ENCODE measurements at regions not wholly inside any gene's neighbourhood (a gene's known extent, or its start where the extent isn't known, plus 50 kb on each side); places are given as distances from the start of the nearest gene placed in this dataset.
"Not testable (repeated sequence)": the region's sequence is repeated elsewhere in the genome, so short reads cannot be mapped to it uniquely, and the experiment has no call there.

- H3K9ac ChIP-seq (ENCODE audit: low read depth in 2 of 2, low read length in 2 of 2); H3K27me3 ChIP-seq; H3K27ac ChIP-seq; H3K9me3 ChIP-seq; DNase-seq; H3K36me3 ChIP-seq; H3K4me1 ChIP-seq; H3K4me3 ChIP-seq; intact Hi-C loops (cut with DNase I): not testable (repeated sequence)
Observed at GRCh38 chr16:31975826-31976419, 102.3 kb downstream of the ZNF267 start.

GRCh38 chr16:31978463-31978862 is 104.9 kb downstream of the ZNF267 start:
- H3K27ac ChIP-seq; H3K4me3 ChIP-seq; DNase-seq; intact Hi-C loops (cut with DNase I); H3K27me3 ChIP-seq; H3K9me3 ChIP-seq; H3K36me3 ChIP-seq; H3K4me1 ChIP-seq; H3K9ac ChIP-seq (ENCODE audit: low read depth in 2 of 2, low read length in 2 of 2): not testable (repeated sequence)

- H3K27me3 ChIP-seq; intact Hi-C loops (cut with DNase I); H3K36me3 ChIP-seq; H3K27ac ChIP-seq; DNase-seq; H3K9ac ChIP-seq (ENCODE audit: low read depth in 2 of 2, low read length in 2 of 2); H3K4me1 ChIP-seq; H3K4me3 ChIP-seq; H3K9me3 ChIP-seq: not testable (repeated sequence)
Observed at GRCh38 chr16:31981739-31982138, 108.1 kb downstream of the ZNF267 start.

- H3K36me3 ChIP-seq; H3K27ac ChIP-seq; H3K9ac ChIP-seq (ENCODE audit: low read depth in 2 of 2, low read length in 2 of 2); H3K4me1 ChIP-seq; intact Hi-C loops (cut with DNase I); H3K27me3 ChIP-seq; H3K9me3 ChIP-seq; DNase-seq; H3K4me3 ChIP-seq: not testable (repeated sequence)
Observed at GRCh38 chr16:31982986-31983385, 109.4 kb downstream of the ZNF267 start.

- DNase-seq; H3K9me3 ChIP-seq; H3K27me3 ChIP-seq; H3K27ac ChIP-seq; H3K36me3 ChIP-seq; intact Hi-C loops (cut with DNase I); H3K4me1 ChIP-seq; H3K4me3 ChIP-seq; H3K9ac ChIP-seq (ENCODE audit: low read depth in 2 of 2, low read length in 2 of 2): not testable (repeated sequence)
Observed at GRCh38 chr16:31983666-31984065, 110.1 kb downstream of the ZNF267 start.

GRCh38 chr16:31986895-31987294 is 113.3 kb downstream of the ZNF267 start:
- H3K4me1 ChIP-seq; H3K4me3 ChIP-seq; DNase-seq; H3K36me3 ChIP-seq; intact Hi-C loops (cut with DNase I); H3K27me3 ChIP-seq; H3K9ac ChIP-seq (ENCODE audit: low read depth in 2 of 2, low read length in 2 of 2); H3K9me3 ChIP-seq; H3K27ac ChIP-seq: not testable (repeated sequence)

- H3K4me3 ChIP-seq; H3K9ac ChIP-seq (ENCODE audit: low read depth in 2 of 2, low read length in 2 of 2); H3K4me1 ChIP-seq; intact Hi-C loops (cut with DNase I); H3K36me3 ChIP-seq; H3K9me3 ChIP-seq; H3K27ac ChIP-seq; H3K27me3 ChIP-seq: not testable (repeated sequence)
- DNase-seq, result peak; percentile 38
Observed at GRCh38 chr16:31988595-31989581, 115.3 kb downstream of the ZNF267 start.

GRCh38 chr16:31990261-31990660 is 116.7 kb downstream of the ZNF267 start:
- H3K36me3 ChIP-seq; intact Hi-C loops (cut with DNase I); H3K9ac ChIP-seq (ENCODE audit: low read depth in 2 of 2, low read length in 2 of 2); DNase-seq; H3K27ac ChIP-seq; H3K4me1 ChIP-seq; H3K4me3 ChIP-seq; H3K9me3 ChIP-seq; H3K27me3 ChIP-seq: not testable (repeated sequence)

GRCh38 chr16:31990980-31991379 is 117.4 kb downstream of the ZNF267 start:
- not testable (repeated sequence) for H3K36me3 ChIP-seq

GRCh38 chr16:31996325-31996724 is 122.7 kb downstream of the ZNF267 start:
- H3K36me3 ChIP-seq; DNase-seq; intact Hi-C loops (cut with DNase I); H3K4me1 ChIP-seq; H3K9me3 ChIP-seq; H3K27me3 ChIP-seq; H3K9ac ChIP-seq (ENCODE audit: low read depth in 2 of 2, low read length in 2 of 2); H3K4me3 ChIP-seq; H3K27ac ChIP-seq: not testable (repeated sequence)

More at GRCh38 chr16:31990980-31991379, 117.4 kb downstream of the ZNF267 start:
- H3K27me3 ChIP-seq; intact Hi-C loops (cut with DNase I); H3K4me3 ChIP-seq; DNase-seq; H3K9me3 ChIP-seq; H3K9ac ChIP-seq (ENCODE audit: low read depth in 2 of 2, low read length in 2 of 2); H3K27ac ChIP-seq; H3K4me1 ChIP-seq: not testable (repeated sequence)

- intact Hi-C loops (cut with DNase I); H3K4me1 ChIP-seq; DNase-seq; H3K27ac ChIP-seq; H3K36me3 ChIP-seq; H3K9ac ChIP-seq (ENCODE audit: low read depth in 2 of 2, low read length in 2 of 2); H3K4me3 ChIP-seq; H3K27me3 ChIP-seq; H3K9me3 ChIP-seq: not testable (repeated sequence)
Observed at GRCh38 chr16:32002496-32002895, 128.9 kb downstream of the ZNF267 start.

- H3K9me3 ChIP-seq; H3K27ac ChIP-seq; H3K4me1 ChIP-seq; H3K36me3 ChIP-seq; H3K9ac ChIP-seq (ENCODE audit: low read depth in 2 of 2, low read length in 2 of 2); H3K27me3 ChIP-seq; intact Hi-C loops (cut with DNase I); H3K4me3 ChIP-seq; DNase-seq: not testable (repeated sequence)
Observed at GRCh38 chr16:32003819-32004218, 130.2 kb downstream of the ZNF267 start.

- H3K9me3 ChIP-seq; H3K9ac ChIP-seq (ENCODE audit: low read depth in 2 of 2, low read length in 2 of 2); intact Hi-C loops (cut with DNase I); H3K27me3 ChIP-seq; H3K27ac ChIP-seq; DNase-seq; H3K36me3 ChIP-seq; H3K4me1 ChIP-seq; H3K4me3 ChIP-seq: not testable (repeated sequence)
Observed at GRCh38 chr16:32038783-32039496, 165.3 kb downstream of the ZNF267 start.

Data from colonic mucosa (tissue), 4 donors.